RWPE2 (cell line): ENCODE measurements at regions not wholly inside any gene's neighbourhood (a gene's known extent, or its start where the extent isn't known, plus 50 kb on each side); places are given as distances from the start of the nearest gene placed in this dataset.
"Not testable (repeated sequence)": the region's sequence is repeated elsewhere in the genome, so short reads cannot be mapped to it uniquely, and the experiment has no call there.

ENCODE experiments used
- ATAC-seq: fragments of 200-7000 bp; cut with Tn5 transposase; 3 replicates; pipeline ENCODE4 v1.9.1; 2021; ENCODE audit warnings: low read depth
- DNase-seq: peaks from one replicate; pipeline ENCODE4 v3.0.0-alpha.2; 2020; ENCODE audit warnings: low spot score
- H3K27ac ChIP-seq: fragments of 450-650 bp; 2 replicates; pipeline ENCODE4 v1.5.1; 2017; ENCODE audit warnings: mild to moderate bottlenecking; ENCODE audit not compliant: poor library complexity, severe bottlenecking
- H3K27me3 ChIP-seq: fragments of 250-450 bp; sonication (Bioruptor Pico); 2 replicates; pipeline ENCODE4 v1.5.1; 2021; ENCODE audit warnings: mild to moderate bottlenecking, moderate library complexity; ENCODE audit not compliant: insufficient read depth, poor library complexity, severe bottlenecking
- H3K36me3 ChIP-seq: fragments of 250-450 bp; sonication (Bioruptor Pico); 2 replicates; pipeline ENCODE4 v1.5.1; 2020; ENCODE audit warnings: low read depth, mild to moderate bottlenecking, moderate library complexity
- H3K4me1 ChIP-seq: fragments of 250-450 bp; sonication (Bioruptor Pico); 2 replicates; pipeline ENCODE4 v1.5.1; 2021; ENCODE audit warnings: mild to moderate bottlenecking, moderate library complexity; ENCODE audit not compliant: insufficient read depth, poor library complexity, severe bottlenecking
- H3K4me3 ChIP-seq: fragments of 250-450 bp; sonication (Bioruptor Pico); 2 replicates; pipeline ENCODE4 v1.5.1; 2021; ENCODE audit warnings: mild to moderate bottlenecking, moderate library complexity; ENCODE audit not compliant: severe bottlenecking
- H3K9me3 ChIP-seq: fragments of 250-450 bp; sonication (Bioruptor Pico); 2 replicates; pipeline ENCODE4 v1.5.1; 2021; ENCODE audit warnings: mild to moderate bottlenecking, moderate library complexity; ENCODE audit not compliant: severe bottlenecking
- CTCF ChIP-seq: fragments of 450-650 bp; IDR thresholded peaks from one replicate; pipeline ENCODE4 v1.5.1; 2017; ENCODE audit warnings: mild to moderate bottlenecking, moderate library complexity; ENCODE audit not compliant: poor library complexity, severe bottlenecking

GRCh38 chr16:62276637-62277036, 240.4 kb upstream of the CDH8 start:
- Histone ChIP-seq H3K9me3 (no peaks in the 10 kb centered on the region), H3K27ac (no peak overlapping the region), H3K27me3 (peaks cover 16% of the 10 kb centered on the region), H3K4me1 (no peaks in the 10 kb centered on the region), H3K4me3 (no peak overlapping the region), H3K36me3 (no peaks in the 10 kb centered on the region)
- ATAC-seq (no peak), DNase-seq (no peak)
- no peak for TF ChIP-seq CTCF

- peaks cover 10% of the 10 kb centered on the region for H3K27me3 ChIP-seq
- ATAC-seq: no peak
- no peak overlapping the region for H3K27ac ChIP-seq
- no peaks in the 10 kb centered on the region for H3K4me1 ChIP-seq
- TF ChIP-seq CTCF: no peak
- no peak for DNase-seq
- H3K36me3 ChIP-seq: no peaks in the 10 kb centered on the region
- H3K9me3 ChIP-seq: no peaks in the 10 kb centered on the region
- H3K4me3 ChIP-seq: no peak overlapping the region
Measured at GRCh38 chr16:62272035-62272434, 235.8 kb upstream of the CDH8 start.

- TF ChIP-seq CTCF: no peak
- no peak for ATAC-seq
Measured at GRCh38 chr16:62261760-62262159, 225.5 kb upstream of the CDH8 start.

GRCh38 chr16:62258931-62259435, 222.7 kb upstream of the CDH8 start:
- not testable (repeated sequence) for H3K36me3 ChIP-seq, H3K27me3 ChIP-seq, H3K4me3 ChIP-seq, H3K27ac ChIP-seq, H3K9me3 ChIP-seq, DNase-seq, ATAC-seq
- peaks cover 15% of the 10 kb centered on the region for H3K4me1 ChIP-seq

More at GRCh38 chr16:62261760-62262159, 225.5 kb upstream of the CDH8 start:
- H3K4me1 ChIP-seq: no peaks in the 10 kb centered on the region
- no peak for DNase-seq
- no peaks in the 10 kb centered on the region for H3K36me3 ChIP-seq
- no peak overlapping the region for H3K4me3 ChIP-seq
- H3K27ac ChIP-seq: no peak overlapping the region
- peaks cover 4% of the 10 kb centered on the region for H3K27me3 ChIP-seq
- no peaks in the 10 kb centered on the region for H3K9me3 ChIP-seq

GRCh38 chr16:62256406-62256805, 220.2 kb upstream of the CDH8 start:
- no peaks in the 10 kb centered on the region for H3K9me3 ChIP-seq
- ATAC-seq (peak; percentile 29; the same call in 1 of the 3 replicates), DNase-seq (no peak)

More at GRCh38 chr16:62256406-62256805, 220.2 kb upstream of the CDH8 start:
- no peaks in the 10 kb centered on the region for H3K36me3 ChIP-seq
- peaks cover 24% of the 10 kb centered on the region for H3K4me1 ChIP-seq
- H3K27ac ChIP-seq: no peak overlapping the region
- TF ChIP-seq CTCF: peak; percentile 69
- H3K27me3 ChIP-seq: peaks cover 10% of the 10 kb centered on the region
- H3K4me3 ChIP-seq: no peak overlapping the region
